ENCODE measurements at regions not wholly inside any gene's neighbourhood (a gene's known extent, or its start where the extent isn't known, plus 50 kb on each side); places are given as distances from the start of the nearest gene placed in this dataset.

DNA sequence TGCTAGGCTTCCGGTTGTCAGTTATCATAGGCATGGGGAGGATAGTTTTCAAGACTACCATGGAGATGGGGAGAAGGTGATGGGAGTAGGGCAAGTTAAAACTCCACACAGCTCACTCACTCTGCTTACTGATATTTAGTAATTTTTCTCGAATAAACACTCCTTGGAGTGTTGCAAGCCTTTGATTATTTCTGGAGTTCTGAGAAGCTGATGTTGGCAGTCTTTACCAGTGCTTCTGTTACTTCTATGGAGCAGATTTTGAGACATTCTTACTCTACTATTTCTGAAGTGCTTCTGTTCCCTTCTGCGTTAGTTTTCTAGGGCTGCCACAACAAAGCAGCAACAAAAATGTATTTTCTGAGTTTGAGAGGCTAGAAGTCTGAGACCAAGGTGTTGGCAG is 104.4 kb downstream of the CH25H start:
- dilution Hi-C loops (cut with MboI; ENCODE audit: extremely low pct_ligation_motif_present, low sequenced_read_pairs), result no loop called here
- no peak for TF ChIP-seq EZH2 (IDR thresholded peaks at IDR 0.05; ENCODE audit: low read length)
- TF ChIP-seq, protein P1, sequence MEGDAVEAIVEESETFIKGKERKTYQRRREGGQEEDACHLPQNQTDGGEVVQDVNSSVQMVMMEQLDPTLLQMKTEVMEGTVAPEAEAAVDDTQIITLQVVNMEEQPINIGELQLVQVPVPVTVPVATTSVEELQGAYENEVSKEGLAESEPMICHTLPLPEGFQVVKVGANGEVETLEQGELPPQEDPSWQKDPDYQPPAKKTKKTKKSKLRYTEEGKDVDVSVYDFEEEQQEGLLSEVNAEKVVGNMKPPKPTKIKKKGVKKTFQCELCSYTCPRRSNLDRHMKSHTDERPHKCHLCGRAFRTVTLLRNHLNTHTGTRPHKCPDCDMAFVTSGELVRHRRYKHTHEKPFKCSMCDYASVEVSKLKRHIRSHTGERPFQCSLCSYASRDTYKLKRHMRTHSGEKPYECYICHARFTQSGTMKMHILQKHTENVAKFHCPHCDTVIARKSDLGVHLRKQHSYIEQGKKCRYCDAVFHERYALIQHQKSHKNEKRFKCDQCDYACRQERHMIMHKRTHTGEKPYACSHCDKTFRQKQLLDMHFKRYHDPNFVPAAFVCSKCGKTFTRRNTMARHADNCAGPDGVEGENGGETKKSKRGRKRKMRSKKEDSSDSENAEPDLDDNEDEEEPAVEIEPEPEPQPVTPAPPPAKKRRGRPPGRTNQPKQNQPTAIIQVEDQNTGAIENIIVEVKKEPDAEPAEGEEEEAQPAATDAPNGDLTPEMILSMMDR (optimal IDR thresholded peaks at IDR 0.05 in 1 of 3, IDR thresholded peaks at IDR 0.05 in 1 of 3, conservative IDR thresholded peaks at IDR 0.05 in 1 of 3; ENCODE audit: extremely low read depth in 1 of 3, insufficient read depth in 2 of 3, low read length in 3 of 3), result no peak
- Histone ChIP-seq H3K9me1 (ENCODE audit: control insufficient read depth, extremely low read depth, insufficient read depth, low read length) (no peaks in the 10 kb centered on the region), H3K36me3 (ENCODE audit: control insufficient read depth in 2 of 2, extremely low read depth in 1 of 2, insufficient read depth in 2 of 2, low read length in 2 of 2) (no peaks in the 10 kb centered on the region), H3K27me3 (ENCODE audit: control insufficient read depth, extremely low read depth, insufficient read depth, low read length) (no peaks in the 10 kb centered on the region), H3K4me1 (ENCODE audit: control insufficient read depth, extremely low read depth, insufficient read depth, low read length) (no peaks in the 10 kb centered on the region), H3K9me3 (ENCODE audit: control insufficient read depth, low read depth, low read length) (no peaks in the 10 kb centered on the region), H4K20me1 (ENCODE audit: control insufficient read depth, extremely low read depth, insufficient read depth, low read length) (no peaks in the 10 kb centered on the region), H3K9ac (ENCODE audit: control insufficient read depth, extremely low read depth, insufficient read depth, low read length) (no peak overlapping the region), H3K4me3 (ENCODE audit: control insufficient read depth in 2 of 3, extremely low read depth in 1 of 3, insufficient read depth in 2 of 3, low read depth in 1 of 3, low read length in 3 of 3) (no peak overlapping the region), H3K4me2 (ENCODE audit: control insufficient read depth, extremely low read depth, insufficient read depth, low read depth, low read length) (no peak overlapping the region), H3K79me2 (ENCODE audit: control insufficient read depth, insufficient read depth, low read length) (no peaks in the 10 kb centered on the region), H3K27ac (ENCODE audit: control insufficient read depth, insufficient read depth, low read length) (no peak overlapping the region), H2AFZ (ENCODE audit: control insufficient read depth, low read length) (no peak overlapping the region)
- DNase-seq (ENCODE audit: low read depth, low spot score) (no peak), FAIRE-seq (no peak)

DNA sequence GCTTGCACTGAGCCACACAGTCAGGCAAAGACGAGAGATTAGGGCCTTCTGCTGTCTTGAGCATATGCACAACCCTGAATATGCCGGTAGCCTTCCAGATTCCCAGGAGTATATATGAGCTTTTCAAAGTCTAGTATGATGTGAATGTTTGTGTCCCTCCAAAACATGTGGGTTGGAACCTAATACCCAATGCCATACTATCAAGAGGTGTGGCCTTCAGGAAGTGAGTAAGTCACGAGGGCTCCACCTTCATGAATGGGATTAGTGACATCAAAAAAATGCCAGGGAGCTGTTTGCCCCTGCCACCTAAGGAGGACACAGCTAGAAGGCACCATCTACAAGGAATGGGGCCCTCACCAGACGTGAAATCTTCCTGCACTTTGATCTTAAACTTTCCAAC is 105.2 kb downstream of the CH25H start:
- no peaks in the 10 kb centered on the region for H3K79me2 ChIP-seq (ENCODE audit: control insufficient read depth, insufficient read depth, low read length)
- no peaks in the 10 kb centered on the region for H3K27me3 ChIP-seq (ENCODE audit: control insufficient read depth, extremely low read depth, insufficient read depth, low read length)
- H3K27ac ChIP-seq (ENCODE audit: control insufficient read depth, insufficient read depth, low read length), result no peak overlapping the region
- no peaks in the 10 kb centered on the region for H3K9me1 ChIP-seq (ENCODE audit: control insufficient read depth, extremely low read depth, insufficient read depth, low read length)
- no peak overlapping the region for H3K4me3 ChIP-seq (ENCODE audit: control insufficient read depth in 2 of 3, extremely low read depth in 1 of 3, insufficient read depth in 2 of 3, low read depth in 1 of 3, low read length in 3 of 3)
- no peak overlapping the region for H3K4me2 ChIP-seq (ENCODE audit: control insufficient read depth, extremely low read depth, insufficient read depth, low read depth, low read length)
- TF ChIP-seq, protein P1 (optimal IDR thresholded peaks at IDR 0.05 in 1 of 3, IDR thresholded peaks at IDR 0.05 in 1 of 3, conservative IDR thresholded peaks at IDR 0.05 in 1 of 3; ENCODE audit: extremely low read depth in 1 of 3, insufficient read depth in 2 of 3, low read length in 3 of 3), result no peak
- TF ChIP-seq EZH2 (IDR thresholded peaks at IDR 0.05; ENCODE audit: low read length), result no peak
- no peaks in the 10 kb centered on the region for H3K36me3 ChIP-seq (ENCODE audit: control insufficient read depth in 2 of 2, extremely low read depth in 1 of 2, insufficient read depth in 2 of 2, low read length in 2 of 2)
- H3K4me1 ChIP-seq (ENCODE audit: control insufficient read depth, extremely low read depth, insufficient read depth, low read length), result no peaks in the 10 kb centered on the region
- no peak for DNase-seq (ENCODE audit: low read depth, low spot score)
- H3K9ac ChIP-seq (ENCODE audit: control insufficient read depth, extremely low read depth, insufficient read depth, low read length), result no peak overlapping the region
- H2AFZ ChIP-seq (ENCODE audit: control insufficient read depth, low read length), result no peak overlapping the region
- no peaks in the 10 kb centered on the region for H3K9me3 ChIP-seq (ENCODE audit: control insufficient read depth, low read depth, low read length)
- dilution Hi-C loops (cut with MboI; ENCODE audit: extremely low pct_ligation_motif_present, low sequenced_read_pairs), result no loop called here
- no peaks in the 10 kb centered on the region for H4K20me1 ChIP-seq (ENCODE audit: control insufficient read depth, extremely low read depth, insufficient read depth, low read length)
- FAIRE-seq, result peak; percentile 44
